RWPE1 (cell line): ENCODE measurements at regions not wholly inside any gene's neighbourhood (a gene's known extent, or its start where the extent isn't known, plus 50 kb on each side); places are given as distances from the start of the nearest gene placed in this dataset.

Source experiments
- CTCF ChIA-PET: fragments of 350-600 bp; sonication (Branson Sonifier 250); formaldehyde crosslinking; extraction: SDS; loops from one replicate; lab custom pipeline; 2021; lab: Yijun Ruan, JAX
- POLR2A ChIA-PET: fragments of 400-600 bp; formaldehyde crosslinking; extraction: SDS; loops from one replicate; lab custom pipeline; 2020; ENCODE audit warnings: antibody characterized with exemption; ENCODE audit not compliant: low non-redundant PET; lab: Yijun Ruan, JAX
- DNase-seq: peaks from one replicate; pipeline ENCODE4 v3.0.0; 2012; ENCODE audit warnings: low spot score
- H3K27ac ChIP-seq: fragments of 450-650 bp; 2 replicates; pipeline ENCODE4 v1.5.1; 2017
- TF ChIP-seq, protein P1 (sequence below): fragments of 450-650 bp; conservative IDR thresholded peaks from 2 replicates; pipeline ENCODE4 v1.5.1; 2017; ENCODE audit warnings: low read depth, mild to moderate bottlenecking

DNA sequence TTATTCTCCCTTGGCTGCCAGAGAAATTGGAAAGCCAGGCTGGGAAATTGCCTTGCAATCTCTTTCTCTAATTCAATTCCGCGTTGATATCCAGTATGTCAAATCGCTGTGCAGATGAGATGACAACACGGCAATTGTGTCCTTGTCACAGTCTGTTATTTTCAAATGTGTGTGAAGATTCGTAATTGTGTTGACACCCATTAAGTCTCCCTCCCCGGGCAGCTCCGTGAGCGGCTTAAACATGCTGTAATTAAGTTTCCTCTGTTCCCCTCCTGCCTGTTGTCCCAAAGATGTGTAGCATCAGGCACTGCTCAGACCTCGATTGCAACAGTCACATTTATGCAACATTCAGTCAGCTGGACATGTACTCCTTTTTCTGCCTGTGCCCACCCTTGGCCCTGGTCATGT is 209.5 kb downstream of the LPIN1 start:
- TF ChIP-seq, protein P1, sequence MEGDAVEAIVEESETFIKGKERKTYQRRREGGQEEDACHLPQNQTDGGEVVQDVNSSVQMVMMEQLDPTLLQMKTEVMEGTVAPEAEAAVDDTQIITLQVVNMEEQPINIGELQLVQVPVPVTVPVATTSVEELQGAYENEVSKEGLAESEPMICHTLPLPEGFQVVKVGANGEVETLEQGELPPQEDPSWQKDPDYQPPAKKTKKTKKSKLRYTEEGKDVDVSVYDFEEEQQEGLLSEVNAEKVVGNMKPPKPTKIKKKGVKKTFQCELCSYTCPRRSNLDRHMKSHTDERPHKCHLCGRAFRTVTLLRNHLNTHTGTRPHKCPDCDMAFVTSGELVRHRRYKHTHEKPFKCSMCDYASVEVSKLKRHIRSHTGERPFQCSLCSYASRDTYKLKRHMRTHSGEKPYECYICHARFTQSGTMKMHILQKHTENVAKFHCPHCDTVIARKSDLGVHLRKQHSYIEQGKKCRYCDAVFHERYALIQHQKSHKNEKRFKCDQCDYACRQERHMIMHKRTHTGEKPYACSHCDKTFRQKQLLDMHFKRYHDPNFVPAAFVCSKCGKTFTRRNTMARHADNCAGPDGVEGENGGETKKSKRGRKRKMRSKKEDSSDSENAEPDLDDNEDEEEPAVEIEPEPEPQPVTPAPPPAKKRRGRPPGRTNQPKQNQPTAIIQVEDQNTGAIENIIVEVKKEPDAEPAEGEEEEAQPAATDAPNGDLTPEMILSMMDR = no peak
- CTCF ChIA-PET = no interaction called here

DNA sequence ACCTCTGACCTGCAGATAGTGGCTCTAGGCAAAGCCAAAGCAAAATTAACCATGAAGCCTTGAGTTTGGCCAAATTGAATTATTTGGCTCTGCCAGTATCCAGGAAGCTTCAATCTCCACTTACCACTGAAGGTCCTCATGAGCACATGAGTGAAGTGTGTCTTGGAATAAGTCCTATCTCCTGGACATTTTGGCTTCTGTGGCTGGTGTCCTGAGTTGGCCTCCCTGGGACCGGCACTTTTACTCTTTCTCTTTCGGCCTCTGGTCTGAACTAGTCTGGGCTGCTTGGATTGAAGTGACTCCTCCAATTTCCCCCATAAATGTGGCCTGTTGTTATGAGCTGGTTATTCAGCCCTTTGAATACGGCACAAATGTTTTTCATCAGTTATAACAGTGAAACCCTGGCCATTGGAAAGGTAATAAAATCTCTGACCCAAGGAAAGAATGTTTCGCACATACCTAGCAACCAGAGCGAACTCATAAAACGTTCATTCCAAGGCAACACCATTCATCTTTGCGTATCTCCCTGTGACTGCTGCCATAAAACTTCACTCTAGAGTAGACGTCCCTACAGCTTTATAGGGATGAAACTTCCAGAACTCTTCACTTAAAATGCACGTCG is 216.4 kb downstream of the LPIN1 start:
- H3K27ac ChIP-seq = no peak overlapping the region
- no peak for DNase-seq
- POLR2A ChIA-PET = no interaction called here
- TF ChIP-seq, protein P1 = no peak
- CTCF ChIA-PET = interaction anchor here (0.6 to 0.8 kb wide), 3 partner anchors 42 to 1288 kb away, joined by 3 to 6 read pairs (median 5); no protein-coding TSS in a partner anchor

More for the DNA sequence above, 209.5 kb downstream of the LPIN1 start:
- DNase-seq = no peak
- peak overlapping the region; percentile 53 for H3K27ac ChIP-seq
- POLR2A ChIA-PET = no interaction called here

DNA sequence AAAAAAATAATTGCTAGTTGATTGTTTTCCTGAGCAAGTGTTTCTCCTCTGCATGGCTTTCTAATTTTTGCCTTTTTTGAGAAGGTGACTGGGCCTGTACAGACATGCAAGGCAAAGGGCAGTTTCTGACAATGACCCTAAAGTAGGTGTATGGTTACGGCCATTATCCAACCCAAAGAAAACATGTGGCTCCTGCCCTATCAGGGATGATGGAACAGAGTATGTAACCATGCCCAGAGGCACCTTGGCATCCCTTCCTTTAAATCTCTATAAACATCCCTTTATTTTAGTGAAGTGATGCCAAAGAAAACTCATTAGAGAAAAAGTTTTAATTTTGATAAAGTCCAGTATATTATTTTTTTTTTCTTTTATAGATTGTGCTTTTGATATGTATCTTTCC is 217.5 kb downstream of the LPIN1 start:
- H3K27ac ChIP-seq = no peak overlapping the region
- CTCF ChIA-PET = no interaction called here
- POLR2A ChIA-PET = no interaction called here
- peak; percentile 54 for DNase-seq
- TF ChIP-seq, protein P1 = no peak

DNA sequence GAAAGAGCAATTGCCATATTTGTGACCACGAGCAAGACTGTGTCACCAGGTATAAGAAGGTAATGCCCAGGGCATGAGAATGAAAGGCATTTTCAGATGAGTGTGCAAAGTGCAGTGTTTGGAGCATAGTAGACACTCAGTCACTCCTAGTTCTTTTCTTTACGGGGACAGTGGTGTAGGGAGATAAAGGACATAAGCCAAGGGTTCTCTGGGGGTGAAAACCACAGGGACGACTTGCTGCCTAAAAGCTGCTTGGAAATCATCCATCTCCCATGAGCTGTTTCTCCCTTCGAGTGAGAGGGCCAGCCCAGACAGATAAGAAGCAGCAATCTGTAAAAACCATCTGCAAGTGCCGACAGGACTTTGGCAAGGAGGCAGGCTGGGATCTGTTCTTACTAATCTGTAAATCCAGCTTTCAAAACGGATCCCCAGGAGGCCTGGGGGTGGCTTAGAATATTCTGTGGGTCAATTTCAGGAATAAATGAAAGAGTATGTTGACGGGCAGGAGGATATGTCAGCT is 221.6 kb downstream of the LPIN1 start:
- ChIA-PET CTCF (interaction anchor here (0.6 kb wide), 2 partner anchors 358 to 618 kb away, joined by 3 read pairs; no protein-coding TSS in a partner anchor), POLR2A (interaction anchor here (0.6 kb wide), 1 partner anchor 190 kb away, joined by 3 read pairs; no protein-coding TSS in a partner anchor)
- peak overlapping the region; percentile 56 for H3K27ac ChIP-seq
- DNase-seq = peak; percentile 42
- TF ChIP-seq, protein P1 = no peak

DNA sequence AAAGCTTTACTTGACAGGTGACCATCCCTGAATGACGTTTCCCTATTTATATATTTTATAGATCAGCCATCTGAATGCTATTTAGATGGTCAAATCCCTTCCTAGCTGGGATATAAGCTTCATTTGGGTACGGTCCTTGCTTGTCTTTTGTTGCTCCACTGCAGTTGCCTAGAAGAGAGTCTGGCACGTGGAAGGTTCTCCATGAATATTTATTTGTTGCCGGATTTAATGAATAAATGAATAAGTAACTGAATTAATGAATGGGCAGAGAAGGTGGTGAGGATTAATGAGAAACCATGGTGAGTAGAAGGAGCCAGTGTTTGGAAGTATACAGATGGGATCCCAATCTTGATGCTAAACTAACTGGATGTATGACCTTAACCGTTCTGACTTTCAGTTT is 222.1 kb downstream of the LPIN1 start:
- CTCF ChIA-PET = interaction anchor here (0.6 kb wide), 1 partner anchor 617 kb away, joined by 3 read pairs; no protein-coding TSS in a partner anchor
- H3K27ac ChIP-seq = peak overlapping the region; percentile 56; the same call in 1 of the 2 replicates
- no peak for DNase-seq
- POLR2A ChIA-PET = no interaction called here
- TF ChIP-seq, protein P1 = no peak

DNA sequence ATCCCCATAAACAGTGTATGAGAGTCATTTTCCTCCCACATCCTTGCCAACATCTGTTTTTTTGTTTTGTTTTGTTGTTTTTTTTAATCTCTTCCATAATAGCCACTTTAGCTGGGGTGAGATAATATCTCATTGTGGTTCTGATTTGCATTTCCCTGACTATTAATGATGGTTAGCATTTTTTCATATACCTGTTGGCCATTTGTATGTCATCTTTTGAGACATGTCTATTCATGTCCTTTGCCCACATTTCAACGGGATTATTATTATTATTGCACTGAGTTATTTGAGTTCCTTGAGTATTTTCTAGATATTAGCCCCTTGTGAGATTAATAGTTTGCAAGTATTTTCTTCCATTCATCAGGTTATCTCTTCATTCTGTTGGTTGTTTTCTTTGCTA is 223.3 kb downstream of the LPIN1 start:
- TF ChIP-seq, protein P1 = no peak
- no peak overlapping the region for H3K27ac ChIP-seq
- POLR2A ChIA-PET = no interaction called here
- DNase-seq = no peak
- CTCF ChIA-PET = interaction anchor here (0.6 kb wide), 2 partner anchors 106 to 389 kb away, joined by 3 to 5 read pairs; no protein-coding TSS in a partner anchor
